IMR-90 (cell line): ENCODE measurements at regions not wholly inside any gene's neighbourhood (a gene's known extent, or its start where the extent isn't known, plus 50 kb on each side); places are given as distances from the start of the nearest gene placed in this dataset.

Experiments
- ATAC-seq: fragments of 200-7000 bp; cut with Tn5 transposase; 2 replicates; pipeline ENCODE4 v1.9.1; 2020; ENCODE audit warnings: low read depth, mild to moderate bottlenecking, moderate library complexity
- BruUV-seq: library from RNA; stranded (reverse); fragments of 400-500 nt; replicated peaks from 2 replicates; lab custom pipeline; 2021; lab: Mats Ljungman, UMichigan
- CTCF ChIA-PET: fragments of 300-600 bp; formaldehyde crosslinking; extraction: SDS; loops from one replicate; lab custom pipeline; 2021; ENCODE audit warnings: antibody characterized with exemption; lab: Yijun Ruan, JAX
- POLR2A ChIA-PET: fragments of 300-600 bp; sonication (Branson Sonifier 250); formaldehyde crosslinking; loops from one replicate; lab custom pipeline; 2022; ENCODE audit warnings: antibody characterized with exemption; ENCODE audit not compliant: unreplicated experiment; lab: Charles Lee
- DNase-seq: peaks from one replicate; pipeline ENCODE4 v3.0.0; 2013
- H2AFZ ChIP-seq: replicated peaks from 2 replicates; pipeline ENCODE3; 2013; ENCODE audit warnings: low read length, mild to moderate bottlenecking; ENCODE audit not compliant: poor library complexity
- H2AK5ac ChIP-seq: 2 replicates; pipeline ENCODE4 v1.6.1; 2013; ENCODE audit warnings: low read depth, low read length, inconsistent platforms
- H2AK9ac ChIP-seq: replicated peaks from 2 replicates; pipeline ENCODE3; 2013; ENCODE audit warnings: mild to moderate bottlenecking, low read depth, low read length, moderate library complexity; ENCODE audit not compliant: poor library complexity
- H2BK120ac ChIP-seq: 2 replicates; pipeline ENCODE4 v1.6.1; 2013; ENCODE audit warnings: low read depth, low read length, inconsistent platforms
- H2BK15ac ChIP-seq: 3 replicates; pipeline ENCODE4 v1.6.1; 2013; ENCODE audit warnings: low read depth, low read length, inconsistent platforms
- H2BK20ac ChIP-seq: 2 replicates; pipeline ENCODE4 v1.6.1; 2013; ENCODE audit warnings: low read depth, mild to moderate bottlenecking, inconsistent platforms, low read length, moderate library complexity
- H2BK5ac ChIP-seq: 2 replicates; pipeline ENCODE4 v1.6.1; 2013; ENCODE audit warnings: mild to moderate bottlenecking, low read depth, low read length, inconsistent platforms; ENCODE audit not compliant: poor library complexity, severe bottlenecking
- H3K14ac ChIP-seq: replicated peaks from 2 replicates; pipeline ENCODE4 v1.6.1; 2013; ENCODE audit warnings: low read depth, low read length, inconsistent platforms
- H3K18ac ChIP-seq: 2 replicates; pipeline ENCODE4 v1.6.1; 2013; ENCODE audit warnings: low read depth, low read length, control low read depth
- H3K23ac ChIP-seq: 2 replicates; pipeline ENCODE4 v1.6.1; 2013; ENCODE audit warnings: low read depth, low read length, inconsistent platforms
- H3K27ac ChIP-seq: 2 replicates; pipeline ENCODE4 v1.5.1; 2013; ENCODE audit warnings: mild to moderate bottlenecking, control low read depth, low read length; ENCODE audit not compliant: insufficient read depth
- H3K27me3 ChIP-seq: 2 replicates; pipeline ENCODE4 v1.6.1; 2013; ENCODE audit warnings: low read length; ENCODE audit not compliant: control insufficient read depth, insufficient read depth
- H3K36me3 ChIP-seq: 2 replicates; pipeline ENCODE4 v1.6.1; 2013; ENCODE audit warnings: low read length, mixed read lengths; ENCODE audit not compliant: control insufficient read depth, insufficient read depth
- H3K4ac ChIP-seq: 2 replicates; pipeline ENCODE4 v1.6.1; 2013; ENCODE audit warnings: low read depth, low read length, inconsistent platforms
- H3K4me1 ChIP-seq: 2 replicates; pipeline ENCODE4 v1.6.1; 2013; ENCODE audit warnings: low read length, mixed read lengths; ENCODE audit not compliant: control insufficient read depth, insufficient read depth
- H3K4me2 ChIP-seq: 2 replicates; pipeline ENCODE4 v1.6.1; 2013; ENCODE audit warnings: low read depth, mild to moderate bottlenecking, control low read depth, low read length, moderate library complexity
- H3K4me3 ChIP-seq: 2 replicates; pipeline ENCODE4 v1.5.1; 2013; ENCODE audit warnings: low read depth, mild to moderate bottlenecking, control low read depth, low read length, moderate library complexity; ENCODE audit not compliant: insufficient read depth
- H3K56ac ChIP-seq: 2 replicates; pipeline ENCODE4 v1.6.1; 2013; ENCODE audit warnings: low read length, inconsistent platforms; ENCODE audit not compliant: insufficient read depth; ENCODE audit errors: extremely low read depth
- H3K79me1 ChIP-seq, 2 experiments: 2 replicates each; pipeline ENCODE4 v1.6.1; 2013; ENCODE audit warnings: low read length in 2 of 2, inconsistent platforms in 1 of 2, low read depth in 1 of 2
- H3K9ac ChIP-seq: 2 replicates; pipeline ENCODE4 v1.6.1; 2013; ENCODE audit warnings: low read depth, low read length, control low read depth
- H3K9me1 ChIP-seq: 2 replicates; pipeline ENCODE4 v1.6.1; 2013; ENCODE audit warnings: low read length, inconsistent platforms; ENCODE audit not compliant: insufficient read depth
- H3K9me3 ChIP-seq: 2 replicates; pipeline ENCODE4 v1.6.1; 2013; ENCODE audit warnings: low read length; ENCODE audit not compliant: control insufficient read depth, insufficient read depth
- H4K20me1 ChIP-seq: 2 replicates; pipeline ENCODE4 v1.6.1; 2013; ENCODE audit warnings: low read length, inconsistent platforms; ENCODE audit not compliant: insufficient read depth
- H4K5ac ChIP-seq: 2 replicates; pipeline ENCODE4 v1.6.1; 2013; ENCODE audit warnings: mild to moderate bottlenecking, low read depth, low read length, control low read depth
- H4K8ac ChIP-seq, 2 experiments: 2 replicates each; pipeline ENCODE4 v1.6.1; 2013; ENCODE audit warnings: low read depth in 2 of 2, low read length in 2 of 2, control low read depth in 1 of 2, inconsistent platforms in 1 of 2
- H4K91ac ChIP-seq: 2 replicates; pipeline ENCODE4 v1.6.1; 2013; ENCODE audit warnings: low read depth, low read length, inconsistent platforms; ENCODE audit not compliant: insufficient read depth
- BHLHE40 ChIP-seq: fragments of 150-350 bp; IDR thresholded peaks from 2 replicates; pipeline ENCODE4 v1.6.1; 2016; ENCODE audit warnings: mild to moderate bottlenecking, low read depth, low read length
- CEBPB ChIP-seq: IDR thresholded peaks from 2 replicates; pipeline ENCODE4 v1.6.1; 2012; ENCODE audit warnings: low read depth, low read length, improper control_type of control experiment
- MAZ ChIP-seq: IDR thresholded peaks from 2 replicates; pipeline ENCODE4 v1.6.1; 2012; ENCODE audit warnings: low read depth, mild to moderate bottlenecking, low read length, improper control_type of control experiment, moderate library complexity, borderline replicate concordance
- MXI1 ChIP-seq: IDR thresholded peaks from 2 replicates; pipeline ENCODE4 v1.6.1; 2012; ENCODE audit warnings: low read depth, mild to moderate bottlenecking, low read length, moderate library complexity, borderline replicate concordance
- POLR2A ChIP-seq: IDR thresholded peaks from 2 replicates; pipeline ENCODE4 v1.6.1; 2012; ENCODE audit warnings: mild to moderate bottlenecking, low read depth, low read length
- RAD21 ChIP-seq: IDR thresholded peaks from 2 replicates; pipeline ENCODE4 v1.6.1; 2012; ENCODE audit warnings: low read length, improper control_type of control experiment
- RCOR1 ChIP-seq: IDR thresholded peaks from 2 replicates; pipeline ENCODE4 v1.6.1; 2012; ENCODE audit warnings: mild to moderate bottlenecking, low read length, improper control_type of control experiment; ENCODE audit not compliant: insufficient replicate concordance
- RFX5 ChIP-seq: IDR thresholded peaks from 2 replicates; pipeline ENCODE4 v1.8.0; 2012; ENCODE audit warnings: low read depth, mild to moderate bottlenecking, low read length, moderate library complexity
- SMC3 ChIP-seq: fragments of 150-350 bp; IDR thresholded peaks from 2 replicates; pipeline ENCODE4 v1.6.1; 2016; ENCODE audit warnings: low read depth, mild to moderate bottlenecking, antibody characterized with exemption, low read length, moderate library complexity
- WGBS, 2 experiments: methylation state at CpG; one replicate each; pipeline versions ENCODE4 v1.1.5 to v1.1.7; 2013; ENCODE audit warnings: missing lambda C conversion rate in 2 of 2; ENCODE audit not compliant: insufficient read length in 1 of 2; ENCODE audit errors: extremely low coverage in 2 of 2; 5-methylcytosine and 5-hydroxymethylcytosine counted together
- dilution Hi-C: fragments of 300-500 bp; cut with HindIII; formaldehyde crosslinking; loops from one replicate; pipeline ENCODE4 v1.14.3; 2018; ENCODE audit warnings: low sequenced_read_pairs; ENCODE audit not compliant: unreplicated experiment
- in situ Hi-C: fragments of 300-500 bp; cut with MboI; formaldehyde crosslinking; loops from 3 replicates; pipeline ENCODE4 v1.14.3; 2019; ENCODE audit warnings: low sequenced_read_pairs, inconsistent platforms, mixed read lengths
- intact Hi-C: fragments of 100-400 bp; cut with micrococcal nuclease; formaldehyde crosslinking; loops from 2 replicates; pipeline ENCODE4 v1.10.0; 2022
- TF ChIP-seq, protein P1 (sequence below): conservative IDR thresholded peaks from 2 replicates; pipeline ENCODE4 v1.5.1; 2012; ENCODE audit warnings: mild to moderate bottlenecking, low read depth, low read length, improper control_type of control experiment
- TF ChIP-seq, protein P2 (sequence below): fragments of 150-350 bp; IDR thresholded peaks from 2 replicates; pipeline ENCODE4 v1.6.1; 2017; ENCODE audit warnings: mild to moderate bottlenecking, antibody characterized with exemption, low read length, low read depth
- TF ChIP-seq, protein P3 (sequence below): fragments of 150-350 bp; IDR thresholded peaks from 2 replicates; pipeline ENCODE4 v1.6.1; 2016; ENCODE audit warnings: low read depth, mild to moderate bottlenecking, low read length, moderate library complexity, borderline replicate concordance

DNA sequence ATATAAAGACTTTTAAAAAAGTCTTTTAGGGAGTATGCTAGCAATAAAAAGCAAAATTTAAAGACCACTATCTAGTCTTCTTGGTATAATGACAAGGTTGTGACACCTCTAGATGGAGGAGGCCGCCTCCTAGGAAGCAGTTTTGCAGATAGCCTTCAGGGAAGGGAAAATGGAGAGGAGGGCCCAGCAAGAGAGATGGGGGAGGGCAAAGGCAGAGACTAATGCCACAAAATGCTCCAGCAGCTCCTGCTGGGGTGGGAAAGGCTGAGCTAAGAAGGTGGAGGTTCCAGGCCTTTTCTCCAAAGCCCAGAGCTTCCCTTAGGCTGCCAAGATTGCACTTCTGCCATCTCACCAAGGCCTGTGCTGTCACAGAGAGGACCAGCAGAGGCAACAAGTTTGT is 153.9 kb upstream of the THSD7B start:
- no peaks in the 10 kb centered on the region for H4K20me1 ChIP-seq
- no peak overlapping the region for H3K27ac ChIP-seq
- ATAC-seq (no peak), DNase-seq (no peak)
- intact Hi-C loops (loop anchor here (10.0 kb wide), 1 partner anchor 47 kb away; no protein-coding TSS in a partner anchor), in situ Hi-C loops (no loop called here), dilution Hi-C loops (no loop called here)
- H3K4me2 ChIP-seq: no peak overlapping the region
- H3K18ac ChIP-seq: no peak overlapping the region
- H3K36me3 ChIP-seq: no peaks in the 10 kb centered on the region
- H3K9me3 ChIP-seq: peaks cover 16% of the 10 kb centered on the region
- no peak overlapping the region for H3K14ac ChIP-seq
- no peak overlapping the region for H2BK5ac ChIP-seq
- ChIA-PET CTCF (no interaction called here), POLR2A (no interaction called here)
- TF ChIP-seq, protein P1, sequence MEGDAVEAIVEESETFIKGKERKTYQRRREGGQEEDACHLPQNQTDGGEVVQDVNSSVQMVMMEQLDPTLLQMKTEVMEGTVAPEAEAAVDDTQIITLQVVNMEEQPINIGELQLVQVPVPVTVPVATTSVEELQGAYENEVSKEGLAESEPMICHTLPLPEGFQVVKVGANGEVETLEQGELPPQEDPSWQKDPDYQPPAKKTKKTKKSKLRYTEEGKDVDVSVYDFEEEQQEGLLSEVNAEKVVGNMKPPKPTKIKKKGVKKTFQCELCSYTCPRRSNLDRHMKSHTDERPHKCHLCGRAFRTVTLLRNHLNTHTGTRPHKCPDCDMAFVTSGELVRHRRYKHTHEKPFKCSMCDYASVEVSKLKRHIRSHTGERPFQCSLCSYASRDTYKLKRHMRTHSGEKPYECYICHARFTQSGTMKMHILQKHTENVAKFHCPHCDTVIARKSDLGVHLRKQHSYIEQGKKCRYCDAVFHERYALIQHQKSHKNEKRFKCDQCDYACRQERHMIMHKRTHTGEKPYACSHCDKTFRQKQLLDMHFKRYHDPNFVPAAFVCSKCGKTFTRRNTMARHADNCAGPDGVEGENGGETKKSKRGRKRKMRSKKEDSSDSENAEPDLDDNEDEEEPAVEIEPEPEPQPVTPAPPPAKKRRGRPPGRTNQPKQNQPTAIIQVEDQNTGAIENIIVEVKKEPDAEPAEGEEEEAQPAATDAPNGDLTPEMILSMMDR: no peak
- TF ChIP-seq MAZ: no peak
- TF ChIP-seq, protein P2, sequence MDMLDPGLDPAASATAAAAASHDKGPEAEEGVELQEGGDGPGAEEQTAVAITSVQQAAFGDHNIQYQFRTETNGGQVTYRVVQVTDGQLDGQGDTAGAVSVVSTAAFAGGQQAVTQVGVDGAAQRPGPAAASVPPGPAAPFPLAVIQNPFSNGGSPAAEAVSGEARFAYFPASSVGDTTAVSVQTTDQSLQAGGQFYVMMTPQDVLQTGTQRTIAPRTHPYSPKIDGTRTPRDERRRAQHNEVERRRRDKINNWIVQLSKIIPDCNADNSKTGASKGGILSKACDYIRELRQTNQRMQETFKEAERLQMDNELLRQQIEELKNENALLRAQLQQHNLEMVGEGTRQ: no peak
- no peak for TF ChIP-seq SMC3
- TF ChIP-seq, protein P3, sequence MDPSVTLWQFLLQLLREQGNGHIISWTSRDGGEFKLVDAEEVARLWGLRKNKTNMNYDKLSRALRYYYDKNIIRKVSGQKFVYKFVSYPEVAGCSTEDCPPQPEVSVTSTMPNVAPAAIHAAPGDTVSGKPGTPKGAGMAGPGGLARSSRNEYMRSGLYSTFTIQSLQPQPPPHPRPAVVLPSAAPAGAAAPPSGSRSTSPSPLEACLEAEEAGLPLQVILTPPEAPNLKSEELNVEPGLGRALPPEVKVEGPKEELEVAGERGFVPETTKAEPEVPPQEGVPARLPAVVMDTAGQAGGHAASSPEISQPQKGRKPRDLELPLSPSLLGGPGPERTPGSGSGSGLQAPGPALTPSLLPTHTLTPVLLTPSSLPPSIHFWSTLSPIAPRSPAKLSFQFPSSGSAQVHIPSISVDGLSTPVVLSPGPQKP: no peak
- TF ChIP-seq CEBPB: no peak
- no peak for TF ChIP-seq MXI1
- TF ChIP-seq RFX5: no peak
- no peak for TF ChIP-seq BHLHE40
- TF ChIP-seq POLR2A: no peak
- TF ChIP-seq RCOR1: no peak
- no peak for TF ChIP-seq RAD21
- no peak overlapping the region for H4K8ac ChIP-seq
- no peak overlapping the region for H2BK20ac ChIP-seq
- H3K23ac ChIP-seq: no peak overlapping the region
- no CpG with 5 or more reads among the region's 1 CpG for WGBS, 2 experiments
- H4K5ac ChIP-seq: no peak overlapping the region
- H3K4me3 ChIP-seq: no peak overlapping the region
- H3K4me1 ChIP-seq: no peaks in the 10 kb centered on the region
- H2BK120ac ChIP-seq: no peak overlapping the region
- no peak overlapping the region for H2AFZ ChIP-seq
- no peak overlapping the region for H3K56ac ChIP-seq
- no peaks in the 10 kb centered on the region for H3K9me1 ChIP-seq
- H3K79me1 ChIP-seq: no peaks in the 10 kb centered on the region
- H2BK15ac ChIP-seq: no peak overlapping the region
- H2AK5ac ChIP-seq: no peak overlapping the region
- H4K91ac ChIP-seq: no peak overlapping the region
- BruUV-seq: no TSS peak
- no peak overlapping the region for H3K9ac ChIP-seq
- no peaks in the 10 kb centered on the region for H3K27me3 ChIP-seq
- H3K4ac ChIP-seq: no peak overlapping the region
- H2AK9ac ChIP-seq: no peak overlapping the region
